Right ventricle myocardium superior (tissue), 1 donor: ENCODE measurements at regions not wholly inside any gene's neighbourhood (a gene's known extent, or its start where the extent isn't known, plus 50 kb on each side); places are given as distances from the start of the nearest gene placed in this dataset.
"Not testable (repeated sequence)": the region's sequence is repeated elsewhere in the genome, so short reads cannot be mapped to it uniquely, and the experiment has no call there.

Experiments used
- ATAC-seq: fragments of 200-7000 bp; cut with Tn5 transposase; one replicate; pipeline ENCODE4 v1.9.1; 2020; ENCODE audit warnings: mild to moderate bottlenecking; ENCODE audit not compliant: poor library complexity
- DNase-seq: peaks from one replicate; pipeline ENCODE4 v3.0.0-alpha.2; 2020
- intact Hi-C: fragments of 100-400 bp; cut with DNase I; formaldehyde crosslinking; loops from one replicate; pipeline ENCODE4 v1.11.2; 2022
- donor health status: DM: no; HTN: yes; CAD: no; lungs with severe emphysema.

GRCh38 chr7:63042730-63043511, 955.7 kb upstream of the ZNF722 start:
- DNase-seq (no peak), ATAC-seq (no peak)
- intact Hi-C loops: no loop called here

- DNase-seq (no peak), ATAC-seq (no peak)
- intact Hi-C loops: no loop called here
Measured at GRCh38 chr7:63043657-63044543, 954.7 kb upstream of the ZNF722 start.

- ATAC-seq (no peak), DNase-seq (no peak)
- intact Hi-C loops: no loop called here
Measured at GRCh38 chr7:63044721-63045120, 953.9 kb upstream of the ZNF722 start.

GRCh38 chr7:63045575-63045974, 953.1 kb upstream of the ZNF722 start:
- ATAC-seq (no peak), DNase-seq (no peak)
- intact Hi-C loops: no loop called here

- intact Hi-C loops: no loop called here
- DNase-seq (no peak), ATAC-seq (no peak)
Measured at GRCh38 chr7:63046612-63047011, 952.0 kb upstream of the ZNF722 start.

GRCh38 chr7:63047061-63047460, 951.6 kb upstream of the ZNF722 start:
- DNase-seq (no peak), ATAC-seq (no peak)
- intact Hi-C loops: no loop called here

GRCh38 chr7:63047546-63047945, 951.1 kb upstream of the ZNF722 start:
- ATAC-seq: no peak
- intact Hi-C loops: no loop called here
- DNase-seq: no peak

- ATAC-seq: no peak
- DNase-seq: no peak
- intact Hi-C loops: no loop called here
Measured at GRCh38 chr7:63054191-63054661, 944.4 kb upstream of the ZNF722 start.

- ATAC-seq (no peak), DNase-seq (no peak)
- intact Hi-C loops: no loop called here
Measured at GRCh38 chr7:63057265-63057664, 941.4 kb upstream of the ZNF722 start.

GRCh38 chr7:63060701-63061100, 937.9 kb upstream of the ZNF722 start:
- ATAC-seq, DNase-seq, intact Hi-C loops: not testable (repeated sequence)

GRCh38 chr7:63065684-63066083, 933.0 kb upstream of the ZNF722 start:
- no peak for DNase-seq
- intact Hi-C loops: no loop called here
- ATAC-seq: no peak

- DNase-seq, ATAC-seq, intact Hi-C loops: not testable (repeated sequence)
Measured at GRCh38 chr7:63066235-63066634, 932.4 kb upstream of the ZNF722 start.

GRCh38 chr7:63067897-63068585, 930.6 kb upstream of the ZNF722 start:
- intact Hi-C loops: no loop called here
- ATAC-seq (no peak), DNase-seq (peak; percentile 50)

- intact Hi-C loops: no loop called here
- no peak for DNase-seq
- ATAC-seq: no peak
Measured at GRCh38 chr7:63070696-63071095, 928.0 kb upstream of the ZNF722 start.

GRCh38 chr7:63071396-63071795, 927.3 kb upstream of the ZNF722 start:
- ATAC-seq (no peak), DNase-seq (no peak)
- intact Hi-C loops: no loop called here

GRCh38 chr7:63071920-63072319, 926.7 kb upstream of the ZNF722 start:
- intact Hi-C loops: no loop called here
- DNase-seq: no peak
- ATAC-seq: no peak

- ATAC-seq (no peak), DNase-seq (no peak)
- intact Hi-C loops: no loop called here
Measured at GRCh38 chr7:63072806-63073205, 925.8 kb upstream of the ZNF722 start.

GRCh38 chr7:63073286-63073685, 925.4 kb upstream of the ZNF722 start:
- intact Hi-C loops: no loop called here
- ATAC-seq: no peak
- no peak for DNase-seq

- ATAC-seq (no peak), DNase-seq (no peak)
- intact Hi-C loops: no loop called here
Measured at GRCh38 chr7:63073736-63074135, 924.9 kb upstream of the ZNF722 start.
